Left ventricle myocardium superior (tissue), 1 donor: ENCODE measurements at regions not wholly inside any gene's neighbourhood (a gene's known extent, or its start where the extent isn't known, plus 50 kb on each side); places are given as distances from the start of the nearest gene placed in this dataset.

ENCODE experiments used
- ATAC-seq: fragments of 200-7000 bp; cut with Tn5 transposase; one replicate; pipeline ENCODE4 v1.9.1; 2020; ENCODE audit warnings: mild to moderate bottlenecking, moderate library complexity
- DNase-seq: peaks from one replicate; pipeline ENCODE4 v3.0.0-alpha.2; 2020
- intact Hi-C: fragments of 100-400 bp; cut with micrococcal nuclease; formaldehyde crosslinking; loops from one replicate; pipeline ENCODE4 v1.11.0; 2022
- donor health status: DM: no; HTN: yes; CAD: no; lungs with severe emphysema.

GRCh38 chrX:42628471-42628870 is 149.5 kb downstream of the PPP1R2C start:
- intact Hi-C loops, result no loop called here
- ATAC-seq (no peak), DNase-seq (no peak)

DNA sequence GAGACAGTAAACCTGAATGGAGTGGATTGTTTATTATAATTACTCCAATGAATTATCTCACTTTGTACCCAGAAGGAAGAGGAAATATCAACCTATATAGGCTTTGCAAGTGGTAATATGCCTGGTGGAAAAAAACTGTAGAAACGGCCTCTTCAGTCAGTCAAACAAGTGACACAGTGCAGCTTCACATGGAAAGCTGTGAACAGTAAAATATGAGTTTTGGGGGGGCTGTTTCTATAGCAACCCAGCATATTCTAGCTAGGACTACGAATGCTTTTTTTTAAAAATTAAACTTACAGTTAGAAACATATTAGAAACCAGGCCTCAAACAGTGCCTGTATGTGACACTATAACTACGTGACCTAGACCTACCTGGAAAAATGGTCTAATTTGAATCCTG is 150.1 kb downstream of the PPP1R2C start:
- intact Hi-C loops, result no loop called here
- ATAC-seq, result no peak
- DNase-seq, result no peak

GRCh38 chrX:42624524-42624923 is 153.4 kb downstream of the PPP1R2C start:
- ATAC-seq, result no peak
- DNase-seq, result no peak
- intact Hi-C loops, result no loop called here

- intact Hi-C loops, result no loop called here
- DNase-seq (no peak), ATAC-seq (no peak)
Observed at GRCh38 chrX:42619068-42619467, 158.9 kb downstream of the PPP1R2C start.

- no peak for DNase-seq
- no peak for ATAC-seq
- intact Hi-C loops, result no loop called here
Observed at GRCh38 chrX:42616981-42617380, 161.0 kb downstream of the PPP1R2C start.

GRCh38 chrX:42615161-42615563 is 162.8 kb downstream of the PPP1R2C start:
- intact Hi-C loops, result no loop called here
- ATAC-seq, result no peak
- no peak for DNase-seq

GRCh38 chrX:42606591-42606990 is 171.4 kb downstream of the PPP1R2C start:
- ATAC-seq, result no peak
- intact Hi-C loops, result no loop called here
- no peak for DNase-seq

- ATAC-seq (no peak), DNase-seq (no peak)
- intact Hi-C loops, result no loop called here
Observed at GRCh38 chrX:42604302-42604701, 173.7 kb downstream of the PPP1R2C start.

DNA sequence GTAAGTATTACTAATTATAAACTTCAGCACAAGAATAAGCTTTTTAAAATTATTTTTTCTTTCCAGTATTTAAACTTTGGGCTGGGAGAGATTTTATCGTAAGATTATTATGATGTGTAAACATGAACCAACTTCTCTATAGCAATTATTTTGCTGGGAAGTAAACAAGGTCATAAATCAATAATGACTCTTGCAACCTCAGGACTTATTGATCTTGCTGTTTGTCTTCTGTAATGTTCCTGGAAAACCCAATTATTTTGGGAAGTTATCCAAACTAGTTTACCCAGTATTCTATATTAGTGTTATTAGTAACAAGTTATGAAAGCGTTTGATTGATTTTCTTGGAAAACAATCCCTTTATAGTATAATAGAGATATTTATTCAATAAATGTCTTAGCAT is 174.9 kb downstream of the PPP1R2C start:
- ATAC-seq, result no peak
- DNase-seq, result no peak
- intact Hi-C loops, result no loop called here

GRCh38 chrX:42602566-42602965 is 175.4 kb downstream of the PPP1R2C start:
- intact Hi-C loops, result no loop called here
- ATAC-seq (peak; percentile 31), DNase-seq (no peak)

GRCh38 chrX:42602136-42602535 is 175.8 kb downstream of the PPP1R2C start:
- ATAC-seq, result peak; percentile 41
- intact Hi-C loops, result no loop called here
- DNase-seq, result no peak

GRCh38 chrX:42597481-42597880 is 180.5 kb downstream of the PPP1R2C start:
- intact Hi-C loops, result no loop called here
- ATAC-seq, result no peak
- no peak for DNase-seq

- DNase-seq, result no peak
- ATAC-seq, result no peak
- intact Hi-C loops, result no loop called here
Observed at GRCh38 chrX:42585842-42586621, 191.9 kb downstream of the PPP1R2C start.

GRCh38 chrX:42577936-42578470 is 200.0 kb downstream of the PPP1R2C start:
- intact Hi-C loops, result no loop called here
- no peak for ATAC-seq
- DNase-seq, result no peak

DNA sequence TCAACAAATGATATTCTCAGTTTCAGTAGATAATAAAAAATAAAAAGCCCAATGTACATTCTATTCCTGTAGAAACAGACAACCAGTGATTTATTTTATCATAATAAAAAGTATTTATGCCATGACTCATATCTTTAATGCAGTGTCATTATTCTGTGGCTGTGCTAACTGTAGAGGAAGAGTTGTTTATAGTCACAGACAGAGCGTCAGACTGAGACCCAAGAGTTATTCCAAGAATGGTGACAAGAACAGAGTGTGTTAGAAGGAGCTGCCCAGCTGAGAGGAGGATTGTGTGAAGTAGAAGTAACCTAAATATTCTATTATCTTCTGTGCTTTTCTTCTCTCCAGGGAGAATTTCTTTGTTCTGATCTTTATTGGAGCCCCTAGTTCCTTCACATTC is 210.7 kb downstream of the PPP1R2C start:
- no peak for ATAC-seq
- no peak for DNase-seq
- intact Hi-C loops, result no loop called here

GRCh38 chrX:42565739-42566138 is 212.2 kb downstream of the PPP1R2C start:
- DNase-seq (no peak), ATAC-seq (no peak)
- intact Hi-C loops, result no loop called here

- intact Hi-C loops, result no loop called here
- ATAC-seq, result no peak
- no peak for DNase-seq
Observed at GRCh38 chrX:42546800-42547199, 231.2 kb downstream of the PPP1R2C start.

- intact Hi-C loops, result no loop called here
- DNase-seq (no peak), ATAC-seq (no peak)
Observed at GRCh38 chrX:42544883-42545282, 233.1 kb downstream of the PPP1R2C start.

DNA sequence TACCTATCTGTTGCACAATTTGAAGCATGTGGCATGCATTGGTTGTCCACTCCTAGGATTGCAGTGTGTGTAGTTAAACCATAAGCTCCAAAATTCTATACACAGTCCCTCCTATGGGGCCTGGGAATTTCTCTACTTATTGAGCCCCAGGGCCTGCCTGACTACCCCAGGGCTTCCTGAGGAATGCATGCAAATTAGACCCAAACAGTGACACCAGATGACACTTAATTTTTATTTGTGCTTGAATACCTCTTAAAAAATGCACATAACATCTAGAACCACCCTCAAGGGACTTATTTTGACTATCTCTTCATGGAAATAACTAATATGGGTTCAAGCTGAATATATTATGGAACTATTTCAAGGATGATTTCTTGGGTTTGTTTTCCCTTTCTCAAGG is 236.4 kb downstream of the PPP1R2C start:
- DNase-seq (no peak), ATAC-seq (no peak)
- intact Hi-C loops, result no loop called here

- intact Hi-C loops, result no loop called here
- DNase-seq (no peak), ATAC-seq (no peak)
Observed at GRCh38 chrX:42540146-42540545, 237.8 kb downstream of the PPP1R2C start.

GRCh38 chrX:42538405-42538804 is 239.6 kb downstream of the PPP1R2C start:
- ATAC-seq (no peak), DNase-seq (no peak)
- intact Hi-C loops, result no loop called here
